HepG2 (cell line): ENCODE measurements at regions not wholly inside any gene's neighbourhood (a gene's known extent, or its start where the extent isn't known, plus 50 kb on each side); places are given as distances from the start of the nearest gene placed in this dataset.

Source experiments
- ARID3A ChIP-seq: IDR thresholded peaks from 2 replicates; pipeline ENCODE4 v1.6.1; 2012; ENCODE audit warnings: low read depth, low read length, improper control_type of control experiment
- ATM ChIP-seq: fragments of 450-650 bp; IDR thresholded peaks from 2 replicates; pipeline ENCODE4 v1.7.1; 2017; ENCODE audit warnings: mild to moderate bottlenecking, borderline replicate concordance
- CEBPB ChIP-seq: IDR thresholded peaks from 2 replicates; pipeline ENCODE4 v1.6.1; 2011; ENCODE audit warnings: low read depth, low read length, improper control_type of control experiment, borderline replicate concordance
- CEBPG ChIP-seq: IDR thresholded peaks from 2 replicates; pipeline ENCODE4 v1.6.1; 2016
- CENPX ChIP-seq: sonication (generic); formaldehyde crosslinking; IDR thresholded peaks from 2 replicates; pipeline ENCODE4 v1.9.0; 2021; ENCODE audit warnings: mild to moderate bottlenecking, missing genetic modification reagents, moderate library complexity
- CREB1 ChIP-seq, 2 experiments: fragments of 450-650 bp in 1 of 2; IDR thresholded peaks; 2 replicates each; pipeline ENCODE4 v1.6.1; 2016 to 2017; ENCODE audit warnings: control low read depth in 1 of 2, mild to moderate bottlenecking in 1 of 2, missing compliant biosample characterization in 1 of 2, missing genetic modification characterization in 1 of 2
- FOSL2 ChIP-seq: sonication (generic); formaldehyde crosslinking; IDR thresholded peaks from 2 replicates; pipeline ENCODE4 v1.4.0; 2020; ENCODE audit warnings: missing genetic modification reagents
- HOMEZ ChIP-seq: IDR thresholded peaks from 2 replicates; pipeline ENCODE4 v1.6.1; 2016; ENCODE audit warnings: low read depth
- HOXD1 ChIP-seq: sonication (generic); formaldehyde crosslinking; IDR thresholded peaks from 2 replicates; pipeline ENCODE4 v1.5.0; 2020; ENCODE audit warnings: missing genetic modification reagents
- JUNB ChIP-seq: sonication (generic); formaldehyde crosslinking; IDR thresholded peaks from 2 replicates; pipeline ENCODE4 v1.8.0; 2022; ENCODE audit warnings: missing genetic modification reagents, mild to moderate bottlenecking, borderline replicate concordance
- MAFF ChIP-seq: IDR thresholded peaks from 2 replicates; pipeline ENCODE4 v1.6.1; 2011; ENCODE audit warnings: low read depth, low read length, improper control_type of control experiment
- MAFG ChIP-seq: sonication (generic); formaldehyde crosslinking; IDR thresholded peaks from 2 replicates; pipeline ENCODE4 v1.5.1; 2020; ENCODE audit warnings: mild to moderate bottlenecking, missing genetic modification reagents
- MBNL3 ChIP-seq: fragments of 250-450 bp; sonication (Bioruptor Pico); conservative IDR thresholded peaks from 2 replicates; pipeline ENCODE4 v1.8.0; 2022; ENCODE audit warnings: mild to moderate bottlenecking, inconsistent platforms
- MIER3 ChIP-seq: IDR thresholded peaks from 2 replicates; pipeline ENCODE4 v1.6.1; 2016; ENCODE audit warnings: missing compliant biosample characterization, borderline replicate concordance
- MLLT10 ChIP-seq: sonication (generic); formaldehyde crosslinking; IDR thresholded peaks from 2 replicates; pipeline ENCODE4 v1.4.0; 2020; ENCODE audit warnings: missing genetic modification reagents
- RNF2 ChIP-seq: fragments of 450-650 bp; conservative IDR thresholded peaks from 2 replicates; pipeline ENCODE4 v1.6.1; 2016; ENCODE audit warnings: low read depth
- SALL1 ChIP-seq: sonication (generic); formaldehyde crosslinking; IDR thresholded peaks from 2 replicates; pipeline ENCODE4 v1.8.0; 2022; ENCODE audit warnings: mild to moderate bottlenecking, missing genetic modification reagents
- SOX6 ChIP-seq, 2 experiments: fragments of 450-650 bp in 1 of 2; sonication (generic) in 1 of 2; formaldehyde crosslinking in 1 of 2; IDR thresholded peaks; 2 replicates each; pipeline versions ENCODE4 v1.4.0 to v1.6.1; 2017 to 2020; ENCODE audit warnings: antibody characterized with exemption in 1 of 2, mild to moderate bottlenecking in 1 of 2, missing genetic modification reagents in 1 of 2
- TCF12 ChIP-seq, 2 experiments: fragments of 450-650 bp in 1 of 2; sonication (generic) in 1 of 2; formaldehyde crosslinking in 1 of 2; IDR thresholded peaks; 2 replicates each; pipeline versions ENCODE4 v1.6.1 to v1.8.0; 2017 to 2022; ENCODE audit warnings: antibody characterized with exemption in 1 of 2, mild to moderate bottlenecking in 1 of 2, missing genetic modification reagents in 1 of 2, moderate library complexity in 1 of 2
- TFAP4 ChIP-seq: sonication (generic); IDR thresholded peaks from 2 replicates; pipeline ENCODE4 v1.6.1; 2016; ENCODE audit warnings: low read depth, borderline replicate concordance
- TFE3 ChIP-seq: IDR thresholded peaks from 2 replicates; pipeline ENCODE4 v1.6.1; 2016
- ZC3H4 ChIP-seq: sonication (generic); formaldehyde crosslinking; IDR thresholded peaks from 2 replicates; pipeline ENCODE4 v1.4.0; 2020; ENCODE audit warnings: missing genetic modification reagents, borderline replicate concordance
- ZMYM4 ChIP-seq: sonication (generic); formaldehyde crosslinking; IDR thresholded peaks from 2 replicates; pipeline ENCODE4 v1.8.1; 2023; ENCODE audit warnings: mild to moderate bottlenecking, missing genetic modification reagents
- ZNF124 ChIP-seq: sonication (generic); formaldehyde crosslinking; IDR thresholded peaks from 2 replicates; pipeline ENCODE4 v1.4.0; 2020; ENCODE audit warnings: missing genetic modification reagents
- ZNF331 ChIP-seq: sonication (generic); formaldehyde crosslinking; IDR thresholded peaks from 2 replicates; pipeline ENCODE4 v1.4.0; 2020; ENCODE audit warnings: missing genetic modification reagents
- ZNF543 ChIP-seq: sonication (generic); formaldehyde crosslinking; IDR thresholded peaks from 2 replicates; pipeline ENCODE4 v1.4.0; 2020; ENCODE audit warnings: mild to moderate bottlenecking, missing genetic modification reagents
- ZNF598 ChIP-seq: sonication (generic); formaldehyde crosslinking; IDR thresholded peaks from 2 replicates; pipeline ENCODE4 v1.5.1; 2020; ENCODE audit warnings: mild to moderate bottlenecking, missing genetic modification reagents, borderline replicate concordance

GRCh38 chr15:24857763-24858162, 97.0 kb upstream of the SNRPN start (continued):
- TF ChIP-seq RNF2 = no peak
- no peak for TF ChIP-seq MBNL3 (CRISPR knock-in tag)
- TF ChIP-seq ZC3H4 = no peak
- TF ChIP-seq MIER3 = 0 out of 2 replicates have a peak, but pooled peaks have one; percentile 22
- TF ChIP-seq ARID3A = 0 out of 2 replicates have a peak, but pooled peaks have one; percentile 38
- TF ChIP-seq JUNB (CRISPR knock-in tag) = 0 out of 2 replicates have a peak, but pooled peaks have one; percentile 29
- TF ChIP-seq TFE3 = peak; percentile 39; the same call in 1 of the 2 replicates
- TF ChIP-seq CEBPG = peak; percentile 52
- TF ChIP-seq MLLT10 (CRISPR knock-in tag) = no peak
- peak; percentile 96 for TF ChIP-seq FOSL2 (CRISPR knock-in tag)
- peak; percentile 73 for TF ChIP-seq CEBPB
- TF ChIP-seq SOX6 (IDR thresholded peaks at IDR 0.05) = no peak
- TF ChIP-seq SOX6 (CRISPR knock-in tag; IDR thresholded peaks at IDR 0.05) = peak; percentile 37
- peak; percentile 43; the same call in 1 of the 2 replicates for TF ChIP-seq ZMYM4 (CRISPR knock-in tag)
- no peak for TF ChIP-seq CREB1 (IDR thresholded peaks at IDR 0.05)
- TF ChIP-seq CREB1 (CRISPR knock-in tag; IDR thresholded peaks at IDR 0.05) = 0 out of 2 replicates have a peak, but pooled peaks have one; percentile 27
- TF ChIP-seq CENPX (CRISPR knock-in tag) = no peak
- peak; percentile 87 for TF ChIP-seq MAFG
- TF ChIP-seq ATM = no peak
- peak; percentile 40; the same call in 1 of the 2 replicates for TF ChIP-seq MAFF
- TF ChIP-seq ZNF598 (CRISPR knock-in tag) = no peak
- TF ChIP-seq TFAP4 = peak; percentile 92
- 0 out of 2 replicates have a peak, but pooled peaks have one; percentile 18 for TF ChIP-seq HOMEZ (CRISPR knock-in tag)
- no peak for TF ChIP-seq ZNF331 (CRISPR knock-in tag)
- no peak for TF ChIP-seq HOXD1 (CRISPR knock-in tag)
- TF ChIP-seq SALL1 = peak; percentile 68
- no peak for TF ChIP-seq TCF12 (IDR thresholded peaks at IDR 0.05)
- TF ChIP-seq TCF12 (CRISPR knock-in tag; IDR thresholded peaks at IDR 0.05) = no peak
- no peak for TF ChIP-seq ZNF543
- TF ChIP-seq ZNF124 = no peak
